ENCODE measurements at regions not wholly inside any gene's neighbourhood (a gene's known extent, or its start where the extent isn't known, plus 50 kb on each side); places are given as distances from the start of the nearest gene placed in this dataset.

- Histone ChIP-seq H3K9me3 (ENCODE audit: control insufficient read depth, low read length) (peaks cover 3% of the 10 kb centered on the region), H2BK15ac (ENCODE audit: low read depth, poor library complexity, severe bottlenecking) (no peak overlapping the region), H2BK5ac (ENCODE audit: low read depth, low read length, poor library complexity, severe bottlenecking) (no peak overlapping the region), H2BK12ac (ENCODE audit: low read length in 2 of 2) (no peak overlapping the region), H3K79me1 (replicated peaks; ENCODE audit: low read length, poor library complexity, severe bottlenecking) (no peaks in the 10 kb centered on the region), H2AK5ac (ENCODE audit: low read length, severe bottlenecking) (no peak overlapping the region), H3K18ac (ENCODE audit: low read depth in 1 of 2, low read length in 2 of 2) (no peak overlapping the region), H4K91ac (ENCODE audit: low read length) (no peak overlapping the region), H3K9ac (ENCODE audit: low read length) (no peak overlapping the region), H2BK120ac (ENCODE audit: low read depth, low read length) (no peak overlapping the region), H3K4me1 (ENCODE audit: control insufficient read depth, insufficient read depth, low read depth, low read length) (peaks cover 2% of the 10 kb centered on the region), H4K8ac (ENCODE audit: low read length) (no peak overlapping the region), H3K14ac (ENCODE audit: low read length in 2 of 2) (no peak overlapping the region), H3K4me2 (ENCODE audit: low read length, poor library complexity, severe bottlenecking) (no peak overlapping the region), H3K4me3 (ENCODE audit: insufficient read depth in 1 of 2, low read depth in 1 of 2, low read length in 2 of 2) (no peak overlapping the region), H3K27ac (ENCODE audit: low read length, poor library complexity, severe bottlenecking) (no peak overlapping the region), H3K4ac (ENCODE audit: low read depth in 1 of 2, low read length in 2 of 2) (no peak overlapping the region), H3K36me3 (ENCODE audit: control insufficient read depth in 1 of 2, insufficient read depth in 2 of 2, low read depth in 1 of 2, low read length in 2 of 2) (no peaks in the 10 kb centered on the region), H2AFZ (ENCODE audit: low read depth, low read length) (no peak overlapping the region), H3K23ac (ENCODE audit: low read length in 2 of 2) (no peak overlapping the region), H3K27me3 (ENCODE audit: control insufficient read depth in 1 of 2, insufficient read depth in 1 of 2, low read length in 2 of 2) (peaks cover 0 to 4% of the 10 kb centered on the region in 2 experiments)
- DNase-seq, result no peak
- 100% methylated on average over 1 of the region's 3 CpGs for WGBS
Observed at GRCh38 chr15:67976506-67977073, 77.5 kb upstream of the PIAS1 start.

GRCh38 chr15:67977414-67978089 lies 76.6 kb upstream of the PIAS1 start:
- 95% methylated on average over 2 of the region's 3 CpGs for WGBS
- H2BK5ac ChIP-seq (ENCODE audit: low read depth, low read length, poor library complexity, severe bottlenecking), result no peak overlapping the region
- H2AK5ac ChIP-seq (ENCODE audit: low read length, severe bottlenecking), result no peak overlapping the region
- no peak overlapping the region for H4K91ac ChIP-seq (ENCODE audit: low read length)
- no peak overlapping the region for H3K18ac ChIP-seq (ENCODE audit: low read depth in 1 of 2, low read length in 2 of 2)
- no peaks in the 10 kb centered on the region for H3K79me1 ChIP-seq (replicated peaks; ENCODE audit: low read length, poor library complexity, severe bottlenecking)
- no peak overlapping the region for H2BK12ac ChIP-seq (ENCODE audit: low read length in 2 of 2)
- no peak overlapping the region for H3K14ac ChIP-seq (ENCODE audit: low read length in 2 of 2)
- H3K23ac ChIP-seq (ENCODE audit: low read length in 2 of 2), result no peak overlapping the region
- H4K8ac ChIP-seq (ENCODE audit: low read length), result no peak overlapping the region
- H3K4me3 ChIP-seq (ENCODE audit: insufficient read depth in 1 of 2, low read depth in 1 of 2, low read length in 2 of 2), result no peak overlapping the region
- H3K4me2 ChIP-seq (ENCODE audit: low read length, poor library complexity, severe bottlenecking), result no peak overlapping the region
- no peak overlapping the region for H2BK15ac ChIP-seq (ENCODE audit: low read depth, poor library complexity, severe bottlenecking)
- no peak overlapping the region for H3K4ac ChIP-seq (ENCODE audit: low read depth in 1 of 2, low read length in 2 of 2)
- H3K27me3 ChIP-seq (ENCODE audit: control insufficient read depth in 1 of 2, insufficient read depth in 1 of 2, low read length in 2 of 2), result peaks cover 0 to 4% of the 10 kb centered on the region in 2 experiments
- no peak for DNase-seq
- H3K36me3 ChIP-seq (ENCODE audit: control insufficient read depth in 1 of 2, insufficient read depth in 2 of 2, low read depth in 1 of 2, low read length in 2 of 2), result no peaks in the 10 kb centered on the region
- no peak overlapping the region for H2AFZ ChIP-seq (ENCODE audit: low read depth, low read length)
- no peak overlapping the region for H3K27ac ChIP-seq (ENCODE audit: low read length, poor library complexity, severe bottlenecking)
- no peak overlapping the region for H2BK120ac ChIP-seq (ENCODE audit: low read depth, low read length)
- peaks cover 3% of the 10 kb centered on the region for H3K9me3 ChIP-seq (ENCODE audit: control insufficient read depth, low read length)
- H3K9ac ChIP-seq (ENCODE audit: low read length), result no peak overlapping the region
- peaks cover 2% of the 10 kb centered on the region for H3K4me1 ChIP-seq (ENCODE audit: control insufficient read depth, insufficient read depth, low read depth, low read length)

DNA sequence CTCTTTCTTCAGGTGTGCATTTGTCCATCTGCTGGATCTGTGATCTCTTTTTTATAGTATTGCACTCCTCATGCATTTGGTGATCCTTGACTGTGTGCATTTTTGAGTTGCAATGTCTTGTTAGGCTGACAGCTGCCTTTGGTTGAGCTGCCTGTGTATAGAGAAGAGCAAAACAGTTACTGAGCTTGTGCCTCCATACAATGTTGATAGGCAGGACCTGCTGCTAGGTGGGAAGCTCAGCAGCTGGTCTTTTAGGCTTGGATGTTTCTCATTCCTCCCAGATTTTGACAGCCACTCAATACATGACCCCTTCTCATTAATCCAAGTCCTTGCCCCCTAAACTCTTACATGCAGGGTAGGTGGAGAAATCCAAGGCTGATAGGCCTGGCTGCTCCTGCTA lies 74.8 kb upstream of the PIAS1 start:
- H3K27ac ChIP-seq (ENCODE audit: low read length, poor library complexity, severe bottlenecking), result no peak overlapping the region
- no peaks in the 10 kb centered on the region for H3K36me3 ChIP-seq (ENCODE audit: control insufficient read depth in 1 of 2, insufficient read depth in 2 of 2, low read depth in 1 of 2, low read length in 2 of 2)
- no peaks in the 10 kb centered on the region for H3K79me1 ChIP-seq (replicated peaks; ENCODE audit: low read length, poor library complexity, severe bottlenecking)
- no peak overlapping the region for H2BK120ac ChIP-seq (ENCODE audit: low read depth, low read length)
- no peak overlapping the region for H2BK12ac ChIP-seq (ENCODE audit: low read length in 2 of 2)
- H3K9me3 ChIP-seq (ENCODE audit: control insufficient read depth, low read length), result peaks cover 3% of the 10 kb centered on the region
- no peak overlapping the region for H4K91ac ChIP-seq (ENCODE audit: low read length)
- no peak for DNase-seq
- H2BK15ac ChIP-seq (ENCODE audit: low read depth, poor library complexity, severe bottlenecking), result no peak overlapping the region
- H2AFZ ChIP-seq (ENCODE audit: low read depth, low read length), result no peak overlapping the region
- peak overlapping the region in 1 of 2 experiments; percentile 59 for H3K23ac ChIP-seq (ENCODE audit: low read length in 2 of 2)
- H4K8ac ChIP-seq (ENCODE audit: low read length), result no peak overlapping the region
- H3K27me3 ChIP-seq (ENCODE audit: control insufficient read depth in 1 of 2, insufficient read depth in 1 of 2, low read length in 2 of 2), result peaks cover 0 to 4% of the 10 kb centered on the region in 2 experiments
- no peak overlapping the region for H2AK5ac ChIP-seq (ENCODE audit: low read length, severe bottlenecking)
- H3K4me3 ChIP-seq (ENCODE audit: insufficient read depth in 1 of 2, low read depth in 1 of 2, low read length in 2 of 2), result no peak overlapping the region
- H3K4me1 ChIP-seq (ENCODE audit: control insufficient read depth, insufficient read depth, low read depth, low read length), result peaks cover 2% of the 10 kb centered on the region
- no peak overlapping the region for H3K14ac ChIP-seq (ENCODE audit: low read length in 2 of 2)
- peak overlapping the region in 1 of 2 experiments; percentile 2 for H3K18ac ChIP-seq (ENCODE audit: low read depth in 1 of 2, low read length in 2 of 2)
- H3K4ac ChIP-seq (ENCODE audit: low read depth in 1 of 2, low read length in 2 of 2), result no peak overlapping the region
- no peak overlapping the region for H3K4me2 ChIP-seq (ENCODE audit: low read length, poor library complexity, severe bottlenecking)
- H2BK5ac ChIP-seq (ENCODE audit: low read depth, low read length, poor library complexity, severe bottlenecking), result no peak overlapping the region
- no peak overlapping the region for H3K9ac ChIP-seq (ENCODE audit: low read length)

DNA sequence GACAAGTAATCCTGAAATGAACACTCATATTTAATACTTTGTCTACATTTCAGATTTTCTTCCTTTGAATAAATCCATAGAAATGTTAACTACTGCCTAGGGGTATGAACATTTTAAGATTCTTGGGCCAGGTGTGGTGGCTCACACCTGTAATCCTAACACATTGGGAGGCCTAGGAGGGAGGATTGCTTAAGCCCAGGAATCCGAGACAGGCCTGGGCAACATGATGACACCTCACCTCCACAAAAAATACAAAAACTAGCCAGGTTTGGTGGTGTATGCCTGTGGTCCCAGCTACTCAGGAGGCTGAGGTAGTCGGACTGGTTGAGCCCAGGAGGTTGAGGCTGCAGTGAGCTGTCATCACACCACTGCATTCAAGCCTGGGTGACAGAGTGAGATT lies 73.9 kb upstream of the PIAS1 start:
- H4K8ac ChIP-seq (ENCODE audit: low read length), result peak overlapping the region; percentile 13
- H2BK15ac ChIP-seq (ENCODE audit: low read depth, poor library complexity, severe bottlenecking), result no peak overlapping the region
- H3K27ac ChIP-seq (ENCODE audit: low read length, poor library complexity, severe bottlenecking), result no peak overlapping the region
- H3K4ac ChIP-seq (ENCODE audit: low read depth in 1 of 2, low read length in 2 of 2), result no peak overlapping the region
- no peak for DNase-seq
- H3K27me3 ChIP-seq (ENCODE audit: control insufficient read depth in 1 of 2, insufficient read depth in 1 of 2, low read length in 2 of 2), result peaks cover 0 to 4% of the 10 kb centered on the region in 2 experiments
- H2BK12ac ChIP-seq (ENCODE audit: low read length in 2 of 2), result no peak overlapping the region
- peaks cover 2% of the 10 kb centered on the region for H3K4me1 ChIP-seq (ENCODE audit: control insufficient read depth, insufficient read depth, low read depth, low read length)
- H3K79me1 ChIP-seq (replicated peaks; ENCODE audit: low read length, poor library complexity, severe bottlenecking), result no peaks in the 10 kb centered on the region
- H2AK5ac ChIP-seq (ENCODE audit: low read length, severe bottlenecking), result no peak overlapping the region
- WGBS, result no CpG with 5 or more reads among the region's 2 CpGs
- H2BK120ac ChIP-seq (ENCODE audit: low read depth, low read length), result no peak overlapping the region
- H3K4me2 ChIP-seq (ENCODE audit: low read length, poor library complexity, severe bottlenecking), result no peak overlapping the region
- no peak overlapping the region for H3K18ac ChIP-seq (ENCODE audit: low read depth in 1 of 2, low read length in 2 of 2)
- no peak overlapping the region for H2BK5ac ChIP-seq (ENCODE audit: low read depth, low read length, poor library complexity, severe bottlenecking)
- H3K23ac ChIP-seq (ENCODE audit: low read length in 2 of 2), result no peak overlapping the region
- no peak overlapping the region for H3K9ac ChIP-seq (ENCODE audit: low read length)
- H3K4me3 ChIP-seq (ENCODE audit: insufficient read depth in 1 of 2, low read depth in 1 of 2, low read length in 2 of 2), result no peak overlapping the region
- no peak overlapping the region for H3K14ac ChIP-seq (ENCODE audit: low read length in 2 of 2)
- no peak overlapping the region for H2AFZ ChIP-seq (ENCODE audit: low read depth, low read length)
- no peak overlapping the region for H4K91ac ChIP-seq (ENCODE audit: low read length)
- peaks cover 3% of the 10 kb centered on the region for H3K9me3 ChIP-seq (ENCODE audit: control insufficient read depth, low read length)
- no peaks in the 10 kb centered on the region for H3K36me3 ChIP-seq (ENCODE audit: control insufficient read depth in 1 of 2, insufficient read depth in 2 of 2, low read depth in 1 of 2, low read length in 2 of 2)

All from mesenchymal stem cell (in vitro differentiated cells and primary cell).